GM19240 (cell line): ENCODE measurements at regions not wholly inside any gene's neighbourhood (a gene's known extent, or its start where the extent isn't known, plus 50 kb on each side); places are given as distances from the start of the nearest gene placed in this dataset.

ENCODE experiments used
- DNase-seq: peaks from one replicate; pipeline ENCODE4 v3.0.0; 2011; ENCODE audit warnings: low spot score; ENCODE audit not compliant: insufficient read length

DNA sequence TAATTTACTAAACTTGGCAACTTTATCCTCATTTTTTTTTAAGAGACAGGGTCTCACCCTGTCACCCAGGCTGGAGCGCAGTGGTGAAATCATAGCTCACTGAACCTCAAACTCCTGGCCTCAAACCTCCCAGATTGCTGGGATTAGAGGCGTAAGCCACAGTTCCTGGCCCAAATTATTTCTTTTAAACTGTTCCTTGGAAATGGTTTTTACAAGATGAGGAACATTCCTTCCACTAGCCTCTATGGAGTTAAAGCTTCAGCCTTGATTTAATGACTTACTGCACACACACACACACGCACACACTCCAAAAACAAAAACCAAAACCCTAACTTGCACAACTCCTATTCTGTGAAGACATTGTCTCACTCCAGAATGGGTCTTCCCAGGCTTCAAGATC is 77.2 kb upstream of the TARS1 start:
- DNase-seq, result no peak

- no peak for DNase-seq
Measured at GRCh38 chr5:33364406-33364805, 76.4 kb upstream of the TARS1 start.

GRCh38 chr5:33367416-33367815 is 73.3 kb upstream of the TARS1 start:
- no peak for DNase-seq

- DNase-seq, result no peak
Measured at GRCh38 chr5:33369485-33370465, 71.0 kb upstream of the TARS1 start.

DNA sequence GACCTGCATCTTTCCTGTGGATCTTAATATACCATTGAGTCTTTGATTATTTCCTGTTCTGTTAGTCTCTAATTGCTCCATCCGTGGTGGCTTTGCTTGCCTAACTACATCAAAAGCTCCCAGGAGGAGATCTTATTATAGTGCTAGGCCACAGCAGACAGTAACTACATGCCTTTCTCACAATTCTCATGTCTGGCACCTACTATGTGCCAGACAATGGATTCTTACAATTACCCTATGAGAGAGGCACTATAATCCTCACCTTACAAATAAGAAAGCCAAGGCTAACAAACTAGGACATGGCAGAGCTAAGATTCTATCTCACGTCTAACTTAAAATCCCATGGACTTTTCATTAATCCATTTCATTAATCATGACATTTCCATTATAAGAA is 70.3 kb upstream of the TARS1 start:
- DNase-seq, result no peak

DNA sequence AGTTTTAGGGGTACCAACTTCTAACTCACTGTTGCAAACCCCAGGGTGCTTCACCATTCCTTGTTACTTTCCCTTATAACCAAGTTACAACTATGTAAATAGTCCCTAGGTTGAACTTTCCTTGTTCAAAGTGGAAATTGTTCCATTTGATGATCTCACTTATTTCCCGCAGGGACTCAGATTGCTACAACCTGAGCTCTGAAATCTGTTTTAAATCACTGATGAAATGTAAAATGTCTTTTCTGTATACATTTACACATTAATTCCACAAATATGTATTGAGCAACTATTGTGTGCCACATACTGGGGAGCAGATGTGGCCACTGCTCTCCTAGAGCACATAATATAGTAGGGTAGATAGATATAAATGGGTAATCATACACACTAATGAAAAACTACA is 69.1 kb upstream of the TARS1 start:
- DNase-seq, result no peak

DNA sequence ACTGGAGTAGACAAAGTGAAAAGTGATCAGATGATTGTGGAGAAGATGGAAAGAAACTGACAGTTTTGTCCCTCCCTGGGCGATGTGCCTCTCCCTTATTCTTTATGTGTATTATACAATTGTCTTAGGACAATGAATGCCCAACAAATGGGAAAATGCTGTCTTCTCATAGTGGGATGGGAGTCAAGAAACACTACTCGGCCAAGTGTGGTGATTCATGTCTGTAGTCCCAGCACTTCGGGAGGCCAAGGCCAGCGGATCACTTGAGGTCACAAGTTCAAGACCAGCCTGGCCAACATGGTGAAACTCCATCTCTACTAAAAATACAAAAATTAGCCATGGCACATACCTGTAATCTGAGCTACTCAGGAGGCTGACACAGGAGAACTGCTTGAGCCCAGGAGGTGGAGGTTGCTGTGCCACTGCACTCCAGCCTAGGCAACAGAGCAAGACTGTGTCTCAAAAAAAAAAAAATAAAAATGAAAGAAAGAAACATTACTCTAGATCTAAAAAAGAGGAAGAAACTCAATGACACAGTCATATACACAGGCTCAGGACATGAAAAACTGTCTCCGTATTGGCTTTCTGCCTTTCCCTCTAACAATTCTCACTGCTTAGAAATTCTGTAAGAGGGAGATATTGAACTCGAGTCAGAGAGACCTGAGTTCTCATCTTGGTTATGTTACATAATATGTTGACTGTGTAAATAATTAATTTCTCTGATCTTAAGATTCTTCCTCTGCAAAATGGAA is 67.9 kb upstream of the TARS1 start:
- DNase-seq, result no peak

GRCh38 chr5:33375900-33376299 is 64.9 kb upstream of the TARS1 start:
- DNase-seq, result no peak

GRCh38 chr5:33379757-33380156 is 61.0 kb upstream of the TARS1 start:
- DNase-seq, result no peak

- DNase-seq, result no peak
Measured at GRCh38 chr5:33381243-33381642, 59.5 kb upstream of the TARS1 start.
